ACHN (cell line): ENCODE measurements at regions not wholly inside any gene's neighbourhood (a gene's known extent, or its start where the extent isn't known, plus 50 kb on each side); places are given as distances from the start of the nearest gene placed in this dataset.
"Not testable (repeated sequence)": the region's sequence is repeated elsewhere in the genome, so short reads cannot be mapped to it uniquely, and the experiment has no call there.

Experiments
- DNase-seq: peaks from one replicate; pipeline ENCODE4 v3.0.0-alpha.2; 2015
- in situ Hi-C: cut with HindIII; loops from 2 replicates; pipeline ENCODE4 v1.10.0; 2017; ENCODE audit warnings: low sequenced_read_pairs, low pct_ligation_motif_present, low pct_unique_long_range_greater_than_20kb

GRCh38 chr10:3924344-3924743, 139.3 kb upstream of the KLF6 start:
- no peak for DNase-seq
- in situ Hi-C loops, result no loop called here

GRCh38 chr10:3923033-3923432, 138.0 kb upstream of the KLF6 start:
- in situ Hi-C loops, result no loop called here
- no peak for DNase-seq

- DNase-seq, result no peak
- in situ Hi-C loops, result no loop called here
Measured at GRCh38 chr10:3919709-3920308, 134.8 kb upstream of the KLF6 start.

- in situ Hi-C loops, DNase-seq: not testable (repeated sequence)
Measured at GRCh38 chr10:3917392-3917791, 132.4 kb upstream of the KLF6 start.

- DNase-seq, result no peak
- in situ Hi-C loops, result no loop called here
Measured at GRCh38 chr10:3914733-3915132, 129.7 kb upstream of the KLF6 start.

- in situ Hi-C loops, result no loop called here
- no peak for DNase-seq
Measured at GRCh38 chr10:3911713-3912442, 126.9 kb upstream of the KLF6 start.

- in situ Hi-C loops, result no loop called here
- no peak for DNase-seq
Measured at GRCh38 chr10:3911241-3911640, 126.2 kb upstream of the KLF6 start.

GRCh38 chr10:3909339-3909738, 124.3 kb upstream of the KLF6 start:
- in situ Hi-C loops, result no loop called here
- DNase-seq, result no peak

- in situ Hi-C loops, result no loop called here
- DNase-seq, result no peak
Measured at GRCh38 chr10:3908183-3908582, 123.2 kb upstream of the KLF6 start.

GRCh38 chr10:3907514-3907913, 122.5 kb upstream of the KLF6 start:
- no peak for DNase-seq
- in situ Hi-C loops, result no loop called here

GRCh38 chr10:3906511-3907111, 121.6 kb upstream of the KLF6 start:
- no peak for DNase-seq
- in situ Hi-C loops, result no loop called here

GRCh38 chr10:3904419-3904960, 119.5 kb upstream of the KLF6 start:
- in situ Hi-C loops, result no loop called here
- DNase-seq, result no peak

- DNase-seq, result peak; percentile 24
- in situ Hi-C loops, result no loop called here
Measured at GRCh38 chr10:3902809-3903410, 117.9 kb upstream of the KLF6 start.

GRCh38 chr10:3902054-3902808, 117.2 kb upstream of the KLF6 start:
- DNase-seq, result peak; percentile 57
- in situ Hi-C loops, result no loop called here

- DNase-seq, result no peak
- in situ Hi-C loops, result no loop called here
Measured at GRCh38 chr10:3901370-3901769, 116.4 kb upstream of the KLF6 start.

GRCh38 chr10:3900391-3900790, 115.4 kb upstream of the KLF6 start:
- no peak for DNase-seq
- in situ Hi-C loops, result no loop called here

- no peak for DNase-seq
- in situ Hi-C loops, result no loop called here
Measured at GRCh38 chr10:3898821-3899220, 113.8 kb upstream of the KLF6 start.

- in situ Hi-C loops, result no loop called here
Measured at GRCh38 chr10:3897156-3897555, 112.1 kb upstream of the KLF6 start.

GRCh38 chr10:3896161-3896560, 111.2 kb upstream of the KLF6 start:
- in situ Hi-C loops, result no loop called here
- no peak for DNase-seq

More at GRCh38 chr10:3897156-3897555, 112.1 kb upstream of the KLF6 start:
- no peak for DNase-seq
